NT2/D1 (cell line): ENCODE measurements at regions not wholly inside any gene's neighbourhood (a gene's known extent, or its start where the extent isn't known, plus 50 kb on each side); places are given as distances from the start of the nearest gene placed in this dataset.

Experiments
- DNase-seq: peaks from one replicate; pipeline ENCODE4 v3.0.0-alpha.2; 2011; ENCODE audit warnings: low read depth, low spot score
- H3K27me3 ChIP-seq: 2 replicates; pipeline ENCODE4 v1.6.0; 2011; ENCODE audit warnings: mild to moderate bottlenecking; ENCODE audit not compliant: insufficient read length, insufficient read depth
- H3K36me3 ChIP-seq: 2 replicates; pipeline ENCODE4 v1.6.1; 2011; ENCODE audit warnings: mild to moderate bottlenecking, low read length, mixed read lengths; ENCODE audit not compliant: insufficient read depth, insufficient read length
- H3K4me1 ChIP-seq: 2 replicates; pipeline ENCODE4 v1.5.1; 2011; ENCODE audit not compliant: insufficient read depth, insufficient read length
- H3K4me3 ChIP-seq: 2 replicates; pipeline ENCODE4 v1.5.1; 2011; ENCODE audit warnings: low read depth; ENCODE audit not compliant: insufficient read length
- H3K9ac ChIP-seq: 2 replicates; pipeline ENCODE4 v1.6.0; 2011; ENCODE audit warnings: low read depth; ENCODE audit not compliant: insufficient read length
- H3K9me3 ChIP-seq: 2 replicates; pipeline ENCODE4 v1.5.1; 2011; ENCODE audit warnings: mild to moderate bottlenecking, low read length; ENCODE audit not compliant: insufficient read depth
- SUZ12 ChIP-seq: IDR thresholded peaks from 2 replicates; pipeline ENCODE4 v1.6.1; 2011; ENCODE audit not compliant: insufficient read length, insufficient read depth; ENCODE audit errors: extremely low read depth
- YY1 ChIP-seq: IDR thresholded peaks from 2 replicates; pipeline ENCODE4 v1.6.1; 2011; ENCODE audit not compliant: insufficient read length, insufficient read depth
- ZNF274 ChIP-seq: IDR thresholded peaks from 2 replicates; pipeline ENCODE4 v1.6.1; 2011; ENCODE audit warnings: mild to moderate bottlenecking, low read depth, low read length

GRCh38 chr14:42407153-42407552, 800.5 kb downstream of the LRFN5 start:
- Histone ChIP-seq H3K9me3 (no peaks in the 10 kb centered on the region), H3K27me3 (no peaks in the 10 kb centered on the region), H3K9ac (no peak overlapping the region), H3K36me3 (no peaks in the 10 kb centered on the region), H3K4me3 (no peak overlapping the region), H3K4me1 (no peaks in the 10 kb centered on the region)
- TF ChIP-seq ZNF274 (no peak), YY1 (no peak), SUZ12 (no peak)
- no peak for DNase-seq

- H3K36me3 ChIP-seq, result no peaks in the 10 kb centered on the region
- no peaks in the 10 kb centered on the region for H3K9me3 ChIP-seq
- TF ChIP-seq ZNF274, result no peak
- no peak for TF ChIP-seq SUZ12
- no peak for TF ChIP-seq YY1
- no peaks in the 10 kb centered on the region for H3K27me3 ChIP-seq
- DNase-seq, result no peak
- H3K4me1 ChIP-seq, result no peaks in the 10 kb centered on the region
- no peak overlapping the region for H3K4me3 ChIP-seq
- H3K9ac ChIP-seq, result no peak overlapping the region
These were observed 784.6 kb downstream of the LRFN5 start for GRCh38 chr14:42391146-42391834.

DNA sequence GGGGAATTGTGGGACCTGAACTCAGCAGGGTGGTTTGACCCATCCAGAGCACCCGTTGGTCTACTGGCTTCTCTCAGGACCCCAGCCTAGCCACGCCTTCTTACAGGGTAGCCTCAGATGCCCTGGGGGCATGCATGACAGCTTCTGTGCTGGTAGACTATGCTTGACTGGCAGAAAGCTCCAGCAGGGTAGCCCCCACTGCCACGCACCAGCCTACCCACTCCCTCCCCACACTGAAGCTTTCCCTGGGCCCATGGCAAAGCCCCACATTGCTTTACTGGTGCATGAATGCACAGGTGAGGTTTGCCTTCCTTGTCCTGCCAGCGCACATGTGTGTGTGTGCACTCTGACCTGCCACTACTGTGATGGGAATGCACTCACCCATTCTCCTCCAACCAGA, 772.2 kb downstream of the LRFN5 start:
- no peaks in the 10 kb centered on the region for H3K27me3 ChIP-seq
- H3K9me3 ChIP-seq, result no peaks in the 10 kb centered on the region
- no peak overlapping the region for H3K4me3 ChIP-seq
- no peaks in the 10 kb centered on the region for H3K4me1 ChIP-seq
- TF ChIP-seq YY1 (no peak), SUZ12 (no peak), ZNF274 (no peak)
- H3K9ac ChIP-seq, result no peak overlapping the region
- DNase-seq, result no peak
- H3K36me3 ChIP-seq, result no peaks in the 10 kb centered on the region

- Histone ChIP-seq H3K27me3 (no peaks in the 10 kb centered on the region), H3K9ac (no peak overlapping the region), H3K9me3 (no peaks in the 10 kb centered on the region), H3K4me1 (no peaks in the 10 kb centered on the region), H3K4me3 (no peak overlapping the region), H3K36me3 (no peaks in the 10 kb centered on the region)
- DNase-seq, result no peak
- no peak for TF ChIP-seq SUZ12
- TF ChIP-seq ZNF274, result no peak
- TF ChIP-seq YY1, result no peak
These were observed 771.6 kb downstream of the LRFN5 start for GRCh38 chr14:42378274-42378673.

DNA sequence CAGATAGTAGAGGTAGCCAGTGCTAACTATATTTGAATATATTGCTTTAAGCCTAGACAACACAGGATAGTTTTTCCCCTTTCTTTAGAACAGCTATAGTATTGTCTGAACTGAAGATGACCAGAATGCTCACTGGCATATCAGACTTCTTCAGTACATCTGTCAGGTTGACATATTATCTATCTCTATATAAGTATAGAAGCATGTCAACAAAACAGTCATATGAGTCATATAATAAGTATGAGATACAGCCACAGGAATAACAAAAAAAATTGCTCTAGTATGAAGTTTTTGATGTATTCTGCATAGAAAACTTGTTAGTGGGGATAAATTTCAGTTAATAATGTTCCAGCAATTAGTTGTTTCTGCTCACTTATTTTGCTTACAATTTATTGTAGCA, 767.7 kb downstream of the LRFN5 start:
- Histone ChIP-seq H3K4me3 (no peak overlapping the region), H3K27me3 (no peaks in the 10 kb centered on the region), H3K36me3 (no peaks in the 10 kb centered on the region), H3K9ac (no peak overlapping the region), H3K4me1 (no peaks in the 10 kb centered on the region), H3K9me3 (no peaks in the 10 kb centered on the region)
- DNase-seq, result no peak
- TF ChIP-seq YY1 (no peak), SUZ12 (no peak), ZNF274 (no peak)

DNA sequence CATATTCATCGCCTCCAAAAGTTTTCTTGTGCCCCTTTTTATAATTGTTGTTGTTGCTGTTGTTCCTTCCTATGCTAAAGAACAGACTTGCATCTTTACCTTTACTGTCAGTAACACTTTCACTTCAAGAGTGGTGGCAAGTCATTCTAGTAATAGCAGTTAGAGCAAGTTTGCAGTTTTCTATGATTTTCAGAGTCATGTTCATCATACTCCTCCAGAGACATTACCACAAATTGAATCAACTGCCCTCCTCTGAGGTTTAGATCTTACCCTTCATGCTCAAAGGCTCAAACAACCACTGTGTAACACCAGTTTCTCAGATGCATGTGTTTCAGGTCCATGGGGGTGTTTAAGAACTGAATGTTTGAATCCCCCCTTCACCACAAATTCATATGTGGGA, 763.4 kb downstream of the LRFN5 start:
- H3K4me3 ChIP-seq, result no peak overlapping the region
- DNase-seq, result no peak
- H3K9me3 ChIP-seq, result no peaks in the 10 kb centered on the region
- H3K9ac ChIP-seq, result no peak overlapping the region
- no peaks in the 10 kb centered on the region for H3K27me3 ChIP-seq
- no peaks in the 10 kb centered on the region for H3K4me1 ChIP-seq
- no peaks in the 10 kb centered on the region for H3K36me3 ChIP-seq
- TF ChIP-seq YY1 (no peak), SUZ12 (no peak), ZNF274 (no peak)

- Histone ChIP-seq H3K4me1 (no peaks in the 10 kb centered on the region), H3K9ac (no peak overlapping the region), H3K27me3 (no peaks in the 10 kb centered on the region), H3K4me3 (no peak overlapping the region), H3K9me3 (no peaks in the 10 kb centered on the region), H3K36me3 (no peaks in the 10 kb centered on the region)
- TF ChIP-seq SUZ12, result no peak
- no peak for TF ChIP-seq YY1
- no peak for TF ChIP-seq ZNF274
- no peak for DNase-seq
These were observed 761.6 kb downstream of the LRFN5 start for GRCh38 chr14:42368234-42368633.
